Adrenal gland (tissue), 9 donors: ENCODE measurements at regions not wholly inside any gene's neighbourhood (a gene's known extent, or its start where the extent isn't known, plus 50 kb on each side); places are given as distances from the start of the nearest gene placed in this dataset.

Experiments used
- DNase-seq, 7 donors: peaks; one replicate each; pipeline ENCODE4 v3.0.0-alpha.2; 2019 to 2020
- H3K27ac ChIP-seq, 5 donors: fragments of 200-600 bp; sonication (generic) in 4 of 5; 1 replicate in 3 of 5; 2 replicates in 2 of 5; pipeline versions ENCODE4 v1.5.1 to v1.8.0; 2016 to 2020; ENCODE audit warnings: mild to moderate bottlenecking in 1 of 5
- H3K27me3 ChIP-seq: fragments of 200-600 bp; 2 replicates; pipeline ENCODE4 v1.8.0; 2021
- H3K36me3 ChIP-seq, 2 donors: fragments of 200-600 bp; replicated peaks in 1 of 2; 1 replicate in 1 of 2; 2 replicates in 1 of 2; pipeline versions ENCODE4 v1.5.1 to v1.8.0; 2018 to 2022
- H3K4me1 ChIP-seq, 2 donors: fragments of 200-600 bp; replicated peaks in 1 of 2; 1 replicate in 1 of 2; 2 replicates in 1 of 2; pipeline versions ENCODE4 v1.5.1 to v1.8.0; 2018 to 2021
- H3K4me3 ChIP-seq, 4 donors: fragments of 200-600 bp; sonication (generic) in 3 of 4; one replicate each; pipeline ENCODE4 v1.5.1; 2016 to 2018
- H3K9me3 ChIP-seq, 3 donors: fragments of 200-600 bp; sonication (generic) in 1 of 3; replicated peaks in 1 of 3; 1 replicate in 2 of 3; 2 replicates in 1 of 3; pipeline versions ENCODE4 v1.5.1 to v1.8.0; 2016 to 2021
- CTCF ChIP-seq, 6 experiments: fragments of 450-650 bp in 4 of 6; fragments of 200-600 bp in 2 of 6; sonication (generic) in 1 of 6; IDR thresholded peaks; 1 replicate in 5 of 6; 2 replicates in 1 of 6; pipeline versions ENCODE4 v1.5.1 to v1.8.0; 2016 to 2021; ENCODE audit warnings: antibody characterized with exemption in 6 of 6, mild to moderate bottlenecking in 2 of 6, moderate library complexity in 1 of 6
- POLR2A ChIP-seq, 2 donors: fragments of 450-650 bp; IDR thresholded peaks; one replicate each; pipeline ENCODE4 v1.6.1; 2017; ENCODE audit warnings: antibody characterized with exemption in 2 of 2, mild to moderate bottlenecking in 2 of 2, moderate library complexity in 1 of 2
- WGBS, 4 donors: extraction: QIAGEN DNeasy Blood & Tissue Kit in 2 of 4; methylation state at CpG; one replicate each; pipeline versions ENCODE4 v1.1.5 to v1.1.7; 2013 to 2017; 5-methylcytosine and 5-hydroxymethylcytosine counted together
- intact Hi-C, 2 donors: fragments of 100-400 bp; cut with DNase I; formaldehyde crosslinking; loops; one replicate each; pipeline versions ENCODE4 v1.14.1 to v1.15.0; 2022 to 2023
- donor health status: healthy with polysubstance abuse.
- donor health status: Bipolar disorder and iron deficiency.
- donor health status: DM: yes; HTN: yes; CAD: no.
- donor health status: DM: no; HTN: no; CAD: no.
- donor health status: DM: no; HTN: no; CAD: no.

DNA sequence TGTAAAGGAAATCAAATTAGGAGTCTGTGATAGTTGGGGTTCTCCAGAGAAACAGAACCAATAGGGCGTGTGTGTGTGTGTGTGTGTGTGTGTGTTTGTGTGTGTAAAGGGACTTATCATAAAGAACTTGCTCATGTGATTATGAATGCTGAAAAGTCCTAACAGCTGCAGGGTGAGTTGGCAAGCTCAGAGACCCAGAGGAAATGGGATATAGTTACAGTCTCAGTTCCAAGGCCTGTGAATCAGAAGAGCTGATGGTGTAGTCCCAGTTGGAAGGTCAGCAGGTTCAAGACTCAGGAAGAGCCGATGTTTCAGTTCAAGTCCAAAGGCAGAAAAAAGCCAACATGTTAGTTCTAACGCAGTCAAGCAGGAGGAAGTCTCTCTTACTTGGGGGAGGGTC, 214.2 kb downstream of the ELAVL2 start:
- Histone ChIP-seq H3K9me3 (no peaks in the 10 kb centered on the region), H3K27ac (no peak overlapping the region), H3K4me3 (no peak overlapping the region), H3K27me3 (no peaks in the 10 kb centered on the region), H3K4me1 (no peaks in the 10 kb centered on the region), H3K36me3 (no peaks in the 10 kb centered on the region)
- intact Hi-C loops: no loop called here
- DNase-seq: no peak
- TF ChIP-seq CTCF (IDR thresholded peaks at IDR 0.05): no peak
- no peak for TF ChIP-seq POLR2A (IDR thresholded peaks at IDR 0.05)
- 61 to 79% (median 70%) methylated on average over 2 to 3 of the region's 3 CpGs for WGBS, 4 donors

- Histone ChIP-seq H3K27me3 (no peaks in the 10 kb centered on the region), H3K9me3 (no peaks in the 10 kb centered on the region), H3K4me3 (no peak overlapping the region), H3K4me1 (no peaks in the 10 kb centered on the region), H3K27ac (no peak overlapping the region), H3K36me3 (no peaks in the 10 kb centered on the region)
- TF ChIP-seq POLR2A (IDR thresholded peaks at IDR 0.05): no peak
- no peak for TF ChIP-seq CTCF (IDR thresholded peaks at IDR 0.05)
- DNase-seq: no peak
- 92 to 96% (median 94%) methylated on average over 6 of the region's 6 CpGs for WGBS, 4 donors
- intact Hi-C loops: no loop called here
Observed at GRCh38 chr9:23615569-23615968, 210.5 kb downstream of the ELAVL2 start.

GRCh38 chr9:23621188-23621587, 204.9 kb downstream of the ELAVL2 start:
- DNase-seq: no peak
- H3K4me1 ChIP-seq: no peaks in the 10 kb centered on the region
- H3K9me3 ChIP-seq: no peaks in the 10 kb centered on the region
- TF ChIP-seq CTCF (IDR thresholded peaks at IDR 0.05) (no peak), POLR2A (IDR thresholded peaks at IDR 0.05) (no peak)
- 75 to 100% (median 88%) methylated on average over 2 of the region's 2 CpGs for WGBS, 4 donors
- intact Hi-C loops: no loop called here
- H3K4me3 ChIP-seq: no peak overlapping the region
- H3K27ac ChIP-seq: no peak overlapping the region
- no peaks in the 10 kb centered on the region for H3K36me3 ChIP-seq
- no peaks in the 10 kb centered on the region for H3K27me3 ChIP-seq

GRCh38 chr9:23621924-23622323, 204.1 kb downstream of the ELAVL2 start:
- Histone ChIP-seq H3K4me3 (no peak overlapping the region), H3K27me3 (no peaks in the 10 kb centered on the region), H3K9me3 (no peaks in the 10 kb centered on the region), H3K27ac (no peak overlapping the region), H3K36me3 (no peaks in the 10 kb centered on the region), H3K4me1 (no peaks in the 10 kb centered on the region)
- 68 to 85% (median 78%) methylated on average over 3 of the region's 3 CpGs for WGBS, 4 donors
- no peak for DNase-seq
- TF ChIP-seq POLR2A (IDR thresholded peaks at IDR 0.05) (no peak), CTCF (IDR thresholded peaks at IDR 0.05) (no peak)
- intact Hi-C loops: no loop called here
